BLaER1 treated with 17β-estradiol and CSF1 and Interleukin-3, amounts not matched to agents 10 nM and 100 nM (cell line): ENCODE measurements at regions not wholly inside any gene's neighbourhood (a gene's known extent, or its start where the extent isn't known, plus 50 kb on each side); places are given as distances from the start of the nearest gene placed in this dataset.

Experiments
- H3K27ac ChIP-seq, 11 experiments: shearing (Covaris generic); formaldehyde crosslinking; 2 replicates each; pipeline ENCODE4 v1.8.1; 2022
- H3K27me3 ChIP-seq, 11 experiments: shearing (Covaris generic); formaldehyde crosslinking; 2 replicates each; pipeline ENCODE4 v1.8.1; 2022
- H3K36me3 ChIP-seq, 11 experiments: shearing (Covaris generic); formaldehyde crosslinking; 2 replicates each; pipeline ENCODE4 v1.8.1; 2022
- H3K4me1 ChIP-seq, 10 experiments: shearing (Covaris generic); formaldehyde crosslinking; 2 replicates each; pipeline ENCODE4 v1.8.1; 2022
- H3K4me2 ChIP-seq, 11 experiments: shearing (Covaris generic); formaldehyde crosslinking; 2 replicates each; pipeline ENCODE4 v1.8.1; 2022
- H3K4me3 ChIP-seq, 10 experiments: shearing (Covaris generic); formaldehyde crosslinking; 2 replicates each; pipeline ENCODE4 v1.8.1; 2022
- H3K9ac ChIP-seq, 11 experiments: shearing (Covaris generic); formaldehyde crosslinking; 2 replicates each; pipeline ENCODE4 v1.8.1; 2022
- H3K9me3 ChIP-seq, 11 experiments: shearing (Covaris generic); formaldehyde crosslinking; replicated peaks in 1 of 11; 2 replicates each; pipeline ENCODE4 v1.8.1; 2022
- H4K20me1 ChIP-seq, 11 experiments: shearing (Covaris generic); formaldehyde crosslinking; 2 replicates each; pipeline ENCODE4 v1.8.1; 2022
- Cebpa-rat ChIP-seq, 11 experiments: shearing (Covaris generic); IDR thresholded peaks; 2 replicates each; pipeline ENCODE4 v1.8.1; 2022

DNA sequence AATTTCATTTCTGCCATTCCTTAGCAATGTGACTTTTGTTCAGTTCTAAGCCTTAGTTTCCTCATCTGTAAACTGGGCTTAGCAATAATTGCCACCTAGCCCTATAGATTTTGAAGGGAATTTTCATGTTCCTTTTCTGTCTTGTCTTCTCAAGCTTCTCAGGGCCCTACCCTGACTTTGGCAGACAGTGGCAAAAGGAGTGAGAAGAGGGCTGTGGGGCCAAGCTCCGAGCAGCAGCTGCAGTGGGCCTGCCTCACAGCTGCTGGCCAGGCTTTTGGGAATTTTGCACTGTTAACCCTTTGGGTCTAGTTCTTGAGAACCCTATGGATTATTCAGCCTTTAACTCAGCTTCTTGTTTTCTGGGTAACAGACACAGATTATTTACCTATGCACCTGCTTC lies 67.6 kb upstream of the IGSF1 start:
- Histone ChIP-seq H4K20me1 (peaks cover 0 to 3% (median 0%) of the 10 kb centered on the region in 11 experiments; a peak in 2 of 22 replicates), H3K27ac (no peak overlapping the region), H3K9me3 (no peaks in the 10 kb centered on the region), H3K4me3 (no peak overlapping the region), H3K27me3 (peaks cover 71 to 95% (median 92%) of the 10 kb centered on the region in 11 experiments), H3K36me3 (no peaks in the 10 kb centered on the region), H3K9ac (no peak overlapping the region), H3K4me1 (no peaks in the 10 kb centered on the region), H3K4me2 (no peak overlapping the region)
- TF ChIP-seq Cebpa-rat (IDR thresholded peaks at IDR 0.05): no peak

- Histone ChIP-seq H3K4me3 (no peak overlapping the region), H3K27ac (no peak overlapping the region), H3K9me3 (no peaks in the 10 kb centered on the region), H3K27me3 (peaks cover 75 to 95% (median 92%) of the 10 kb centered on the region in 11 experiments), H4K20me1 (peaks cover 0 to 3% (median 0%) of the 10 kb centered on the region in 11 experiments; a peak in 2 of 22 replicates), H3K4me2 (no peak overlapping the region), H3K9ac (no peak overlapping the region), H3K36me3 (no peaks in the 10 kb centered on the region), H3K4me1 (no peaks in the 10 kb centered on the region)
- TF ChIP-seq Cebpa-rat (IDR thresholded peaks at IDR 0.05): no peak
Observed at GRCh38 chrX:131359611-131360010, 70.5 kb upstream of the IGSF1 start.

DNA sequence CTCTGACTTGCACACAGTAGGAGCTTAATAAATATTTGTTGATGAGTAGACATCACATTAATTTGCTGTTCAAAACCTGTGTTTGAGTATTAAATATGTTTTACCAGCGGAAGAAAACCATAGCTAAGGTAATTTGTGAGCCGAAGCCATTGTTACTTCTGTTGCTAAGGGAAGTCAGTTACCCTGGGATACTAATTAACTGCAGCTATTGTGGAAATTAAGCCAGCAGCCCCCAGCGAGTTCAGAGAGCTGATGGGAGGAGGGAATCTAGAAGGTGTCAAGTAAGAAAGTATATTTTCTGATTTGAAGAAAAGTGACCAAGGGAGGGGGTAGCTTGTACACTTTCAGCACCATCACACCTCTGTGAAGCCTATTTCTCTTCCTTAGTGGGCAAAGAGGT lies 76.7 kb upstream of the IGSF1 start:
- no peak overlapping the region for H3K4me2 ChIP-seq
- no peaks in the 10 kb centered on the region for H3K4me1 ChIP-seq
- H3K4me3 ChIP-seq: no peak overlapping the region
- H3K27ac ChIP-seq: no peak overlapping the region
- no peaks in the 10 kb centered on the region for H3K9me3 ChIP-seq
- H3K9ac ChIP-seq: no peak overlapping the region
- H3K27me3 ChIP-seq: peaks cover 85 to 100% (median 99%) of the 10 kb centered on the region in 11 experiments
- no peaks in the 10 kb centered on the region for H3K36me3 ChIP-seq
- H4K20me1 ChIP-seq: no peaks in the 10 kb centered on the region; a peak in 1 of 22 replicates
- no peak for TF ChIP-seq Cebpa-rat (IDR thresholded peaks at IDR 0.05)

- Histone ChIP-seq H3K27ac (no peak overlapping the region), H4K20me1 (no peaks in the 10 kb centered on the region; a peak in 1 of 22 replicates), H3K4me2 (no peak overlapping the region), H3K4me1 (no peaks in the 10 kb centered on the region), H3K9ac (no peak overlapping the region), H3K9me3 (no peaks in the 10 kb centered on the region), H3K36me3 (no peaks in the 10 kb centered on the region), H3K27me3 (peaks cover 88 to 100% (median 99%) of the 10 kb centered on the region in 11 experiments), H3K4me3 (no peak overlapping the region)
- no peak for TF ChIP-seq Cebpa-rat (IDR thresholded peaks at IDR 0.05)
Observed at GRCh38 chrX:131366407-131366806, 77.3 kb upstream of the IGSF1 start.

GRCh38 chrX:131388293-131388692 lies 99.2 kb upstream of the IGSF1 start:
- H3K4me3 ChIP-seq: no peak overlapping the region
- TF ChIP-seq Cebpa-rat (IDR thresholded peaks at IDR 0.05): no peak
- H3K27me3 ChIP-seq: peaks cover 36 to 68% (median 48%) of the 10 kb centered on the region in 11 experiments
- no peak overlapping the region for H3K27ac ChIP-seq
- no peaks in the 10 kb centered on the region; a peak in 1 of 22 replicates for H4K20me1 ChIP-seq
- H3K4me2 ChIP-seq: no peak overlapping the region
- H3K9me3 ChIP-seq: peaks cover 18 to 37% (median 28%) of the 10 kb centered on the region in 11 experiments
- no peak overlapping the region for H3K9ac ChIP-seq
- no peaks in the 10 kb centered on the region for H3K4me1 ChIP-seq
- no peaks in the 10 kb centered on the region for H3K36me3 ChIP-seq

- no peaks in the 10 kb centered on the region; a peak in 2 of 22 replicates for H4K20me1 ChIP-seq
- no peaks in the 10 kb centered on the region for H3K36me3 ChIP-seq
- TF ChIP-seq Cebpa-rat (IDR thresholded peaks at IDR 0.05): no peak
- H3K9me3 ChIP-seq: peaks cover 14 to 31% (median 20%) of the 10 kb centered on the region in 11 experiments
- H3K4me3 ChIP-seq: no peak overlapping the region
- H3K27me3 ChIP-seq: peaks cover 57 to 88% (median 82%) of the 10 kb centered on the region in 11 experiments
- no peak overlapping the region for H3K4me2 ChIP-seq
- no peak overlapping the region for H3K27ac ChIP-seq
- H3K9ac ChIP-seq: no peak overlapping the region
- H3K4me1 ChIP-seq: peaks cover 0 to 6% (median 0%) of the 10 kb centered on the region in 10 experiments; a peak in 1 of 20 replicates
Observed at GRCh38 chrX:131392666-131393065, 103.6 kb upstream of the IGSF1 start.

DNA sequence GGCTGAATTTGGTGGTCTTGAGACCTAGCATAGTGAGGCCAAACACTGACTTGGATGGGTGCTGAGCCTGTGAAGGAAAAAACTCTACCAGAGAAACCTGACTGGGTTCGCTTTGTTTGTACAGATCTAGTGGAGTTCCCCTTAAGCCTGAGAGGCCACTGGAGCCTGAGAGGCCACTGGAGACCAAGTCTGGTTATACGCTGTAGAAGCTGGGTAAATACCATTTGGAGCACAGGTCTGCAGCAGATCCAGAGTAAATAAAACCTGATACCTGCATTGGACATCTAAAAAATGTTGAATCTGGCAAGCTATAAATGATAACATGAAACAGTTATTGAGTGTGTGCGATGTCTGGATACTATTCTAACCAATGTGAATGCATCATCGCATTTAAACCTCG lies 104.3 kb upstream of the IGSF1 start:
- no peak overlapping the region for H3K9ac ChIP-seq
- TF ChIP-seq Cebpa-rat (IDR thresholded peaks at IDR 0.05): no peak
- peaks cover 7 to 24% (median 13%) of the 10 kb centered on the region in 11 experiments for H3K9me3 ChIP-seq

GRCh38 chrX:131394384-131394783 lies 105.3 kb upstream of the IGSF1 start:
- Histone ChIP-seq H3K9ac (no peak overlapping the region), H4K20me1 (no peaks in the 10 kb centered on the region; a peak in 2 of 22 replicates), H3K27me3 (peaks cover 71 to 98% (median 96%) of the 10 kb centered on the region in 11 experiments), H3K27ac (no peak overlapping the region), H3K4me1 (peaks cover 0 to 6% (median 0%) of the 10 kb centered on the region in 10 experiments; a peak in 3 of 20 replicates), H3K36me3 (no peaks in the 10 kb centered on the region), H3K9me3 (peaks cover 0 to 14% (median 3%) of the 10 kb centered on the region in 11 experiments; a peak in 15 of 22 replicates), H3K4me3 (no peak overlapping the region), H3K4me2 (no peak overlapping the region)
- TF ChIP-seq Cebpa-rat (IDR thresholded peaks at IDR 0.05): no peak

More for the DNA sequence above, 104.3 kb upstream of the IGSF1 start:
- Histone ChIP-seq H3K4me2 (no peak overlapping the region), H3K27ac (no peak overlapping the region), H3K4me3 (no peak overlapping the region), H3K36me3 (no peaks in the 10 kb centered on the region), H3K27me3 (peaks cover 62 to 96% (median 88%) of the 10 kb centered on the region in 11 experiments), H3K4me1 (peaks cover 0 to 6% (median 0%) of the 10 kb centered on the region in 10 experiments; a peak in 3 of 20 replicates), H4K20me1 (no peaks in the 10 kb centered on the region; a peak in 2 of 22 replicates)

DNA sequence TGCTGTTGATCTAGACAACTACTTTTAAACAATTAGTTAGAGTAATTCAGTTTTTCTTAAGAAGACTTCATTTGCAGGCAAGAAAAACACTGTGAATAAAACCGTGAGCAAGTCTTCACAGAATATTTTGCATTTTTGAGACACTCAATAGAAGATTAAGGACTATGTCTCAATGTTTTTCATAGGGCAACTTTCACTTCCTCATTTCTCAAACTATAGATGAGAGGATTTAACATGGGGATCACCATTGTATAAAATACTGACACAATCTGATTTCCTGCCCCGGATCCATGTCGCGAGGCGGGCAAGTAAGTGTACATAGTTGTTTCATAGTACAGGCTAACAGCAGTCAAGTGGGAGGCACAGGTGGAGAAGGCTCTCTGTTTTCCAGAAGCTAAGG lies 108.8 kb upstream of the IGSF1 start:
- no peaks in the 10 kb centered on the region; a peak in 1 of 22 replicates for H4K20me1 ChIP-seq
- H3K4me1 ChIP-seq: peaks cover 0 to 6% (median 0%) of the 10 kb centered on the region in 10 experiments; a peak in 3 of 20 replicates
- TF ChIP-seq Cebpa-rat (IDR thresholded peaks at IDR 0.05): no peak
- H3K9ac ChIP-seq: no peak overlapping the region
- peaks cover 0 to 9% (median 0%) of the 10 kb centered on the region in 11 experiments; a peak in 1 of 22 replicates for H3K9me3 ChIP-seq
- peak overlapping the region in 1 of 11 experiments; percentile 20; a peak in 1 of 22 replicates for H3K27ac ChIP-seq
- H3K4me3 ChIP-seq: no peak overlapping the region
- H3K36me3 ChIP-seq: no peaks in the 10 kb centered on the region
- peaks cover 75 to 99% (median 96%) of the 10 kb centered on the region in 11 experiments for H3K27me3 ChIP-seq
- H3K4me2 ChIP-seq: peak overlapping the region in 3 of 11 experiments; percentile 14 to 33 (median 18); a peak in 2 of 22 replicates
